GM12891 (cell line): ENCODE measurements at regions not wholly inside any gene's neighbourhood (a gene's known extent, or its start where the extent isn't known, plus 50 kb on each side); places are given as distances from the start of the nearest gene placed in this dataset.
A peak's percentile ranks its signal among the peaks of the same experiment; 100 is the strongest.

Source experiments
- DNase-seq: peaks from one replicate; pipeline ENCODE4 v3.0.0; 2011; ENCODE audit warnings: low spot score; ENCODE audit not compliant: insufficient read length
- FAIRE-seq: peaks from 2 replicates; lab custom pipeline; 2011; peaks lifted over from hg19 to GRCh38; lab: Jason Lieb, UNC
- PAX5 ChIP-seq: IDR thresholded peaks from 2 replicates; pipeline ENCODE4 v1.6.1; 2011; ENCODE audit warnings: low read length, moderate library complexity, mild to moderate bottlenecking; ENCODE audit not compliant: insufficient read depth, severe bottlenecking
- POLR2A ChIP-seq: IDR thresholded peaks from 2 replicates; pipeline ENCODE4 v1.6.1; 2011; ENCODE audit warnings: low read depth, low read length, control low read depth
- POLR2AphosphoS5 ChIP-seq: IDR thresholded peaks from 2 replicates; pipeline ENCODE4 v1.6.1; 2011; ENCODE audit warnings: low read depth, low read length, control low read depth
- POU2F2 ChIP-seq: IDR thresholded peaks from 2 replicates; pipeline ENCODE4 v1.6.1; 2011; ENCODE audit warnings: low read depth, mild to moderate bottlenecking, control low read depth, low read length, moderate library complexity
- SPI1 ChIP-seq: IDR thresholded peaks from 2 replicates; pipeline ENCODE4 v1.6.1; 2011; ENCODE audit warnings: low read depth, low read length, control low read depth
- TAF1 ChIP-seq: IDR thresholded peaks from 2 replicates; pipeline ENCODE4 v1.6.1; 2011; ENCODE audit warnings: low read depth, low read length, control low read depth

- FAIRE-seq (no peak), DNase-seq (no peak)
- TF ChIP-seq TAF1 = no peak
- no peak for TF ChIP-seq PAX5
- TF ChIP-seq POLR2A = no peak
- no peak for TF ChIP-seq SPI1
- TF ChIP-seq POLR2AphosphoS5 = no peak
- TF ChIP-seq POU2F2 = no peak
Observed at GRCh38 chr20:17882065-17882833, 86.3 kb downstream of the SNX5 start.

GRCh38 chr20:17881741-17882064 lies 86.9 kb downstream of the SNX5 start:
- TF ChIP-seq POLR2AphosphoS5 = no peak
- TF ChIP-seq SPI1 = no peak
- TF ChIP-seq POU2F2 = no peak
- TF ChIP-seq TAF1 = no peak
- no peak for TF ChIP-seq PAX5
- no peak for TF ChIP-seq POLR2A
- DNase-seq = no peak
- no peak for FAIRE-seq

- TF ChIP-seq POLR2A = no peak
- no peak for TF ChIP-seq POU2F2
- peak; percentile 80 for TF ChIP-seq SPI1
- DNase-seq (no peak), FAIRE-seq (peak; percentile 43)
Observed at GRCh38 chr20:17878912-17879602, 89.5 kb downstream of the SNX5 start.

GRCh38 chr20:17878069-17878911 lies 90.3 kb downstream of the SNX5 start:
- TF ChIP-seq POLR2A = no peak
- no peak for TF ChIP-seq TAF1
- TF ChIP-seq PAX5 = no peak
- TF ChIP-seq SPI1 = no peak
- TF ChIP-seq POLR2AphosphoS5 = no peak
- TF ChIP-seq POU2F2 = no peak
- DNase-seq = no peak
- peak; percentile 79 for FAIRE-seq

- DNase-seq = no peak
- FAIRE-seq = no peak
- TF ChIP-seq SPI1 (no peak), TAF1 (no peak), POLR2AphosphoS5 (no peak), POLR2A (no peak), POU2F2 (no peak), PAX5 (no peak)
Observed at GRCh38 chr20:17875981-17876385, 92.6 kb downstream of the SNX5 start.

GRCh38 chr20:17875106-17875980 lies 93.3 kb downstream of the SNX5 start:
- TF ChIP-seq SPI1 (no peak), POU2F2 (no peak), POLR2A (no peak), POLR2AphosphoS5 (no peak), TAF1 (no peak), PAX5 (no peak)
- FAIRE-seq (no peak), DNase-seq (no peak)

- DNase-seq = no peak
- no peak for FAIRE-seq
- TF ChIP-seq POLR2AphosphoS5 (no peak), POLR2A (no peak), SPI1 (no peak), TAF1 (no peak), POU2F2 (no peak), PAX5 (no peak)
Observed at GRCh38 chr20:17874271-17875105, 94.1 kb downstream of the SNX5 start.

- DNase-seq = no peak
- no peak for TF ChIP-seq POU2F2
- no peak for TF ChIP-seq SPI1
- TF ChIP-seq TAF1 = no peak
- no peak for TF ChIP-seq PAX5
- TF ChIP-seq POLR2AphosphoS5 = no peak
- TF ChIP-seq POLR2A = no peak
- FAIRE-seq = no peak
Observed at GRCh38 chr20:17873410-17874270, 95.0 kb downstream of the SNX5 start.
